ENCODE measurements at regions not wholly inside any gene's neighbourhood (a gene's known extent, or its start where the extent isn't known, plus 50 kb on each side); places are given as distances from the start of the nearest gene placed in this dataset.

DNA sequence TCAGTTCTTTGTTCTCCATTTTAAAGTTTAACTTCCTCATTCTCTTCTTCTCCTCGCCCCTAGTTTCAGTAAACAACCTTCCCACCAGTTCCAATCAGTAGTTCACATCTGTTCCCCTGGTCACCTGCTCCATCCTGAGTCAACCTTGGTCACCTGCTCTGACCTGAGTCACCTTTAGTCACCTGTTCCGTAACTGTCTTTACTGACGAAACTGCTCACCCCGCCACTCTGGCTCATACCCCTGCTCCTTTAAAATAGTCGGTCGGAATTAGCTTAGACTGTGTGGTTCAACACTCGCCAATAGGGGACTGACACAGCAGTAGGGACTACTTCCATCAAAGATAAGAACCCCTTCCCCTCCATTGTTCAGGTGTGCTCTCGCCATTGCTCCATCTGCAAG lies 76.3 kb upstream of the GPBP1 start:
- H3K27ac ChIP-seq = no peak overlapping the region
- no peak overlapping the region for H3K4me3 ChIP-seq
- H3K4me2 ChIP-seq = no peak overlapping the region
- no peaks in the 10 kb centered on the region for H3K27me3 ChIP-seq
- no peaks in the 10 kb centered on the region for H3K36me3 ChIP-seq
- peaks cover 25% of the 10 kb centered on the region for H3K9me3 ChIP-seq
- H4K20me1 ChIP-seq = no peaks in the 10 kb centered on the region
- H3K9ac ChIP-seq = no peak overlapping the region
- no peak for TF ChIP-seq Cebpa-rat (IDR thresholded peaks at IDR 0.05)
- no peaks in the 10 kb centered on the region for H3K4me1 ChIP-seq

DNA sequence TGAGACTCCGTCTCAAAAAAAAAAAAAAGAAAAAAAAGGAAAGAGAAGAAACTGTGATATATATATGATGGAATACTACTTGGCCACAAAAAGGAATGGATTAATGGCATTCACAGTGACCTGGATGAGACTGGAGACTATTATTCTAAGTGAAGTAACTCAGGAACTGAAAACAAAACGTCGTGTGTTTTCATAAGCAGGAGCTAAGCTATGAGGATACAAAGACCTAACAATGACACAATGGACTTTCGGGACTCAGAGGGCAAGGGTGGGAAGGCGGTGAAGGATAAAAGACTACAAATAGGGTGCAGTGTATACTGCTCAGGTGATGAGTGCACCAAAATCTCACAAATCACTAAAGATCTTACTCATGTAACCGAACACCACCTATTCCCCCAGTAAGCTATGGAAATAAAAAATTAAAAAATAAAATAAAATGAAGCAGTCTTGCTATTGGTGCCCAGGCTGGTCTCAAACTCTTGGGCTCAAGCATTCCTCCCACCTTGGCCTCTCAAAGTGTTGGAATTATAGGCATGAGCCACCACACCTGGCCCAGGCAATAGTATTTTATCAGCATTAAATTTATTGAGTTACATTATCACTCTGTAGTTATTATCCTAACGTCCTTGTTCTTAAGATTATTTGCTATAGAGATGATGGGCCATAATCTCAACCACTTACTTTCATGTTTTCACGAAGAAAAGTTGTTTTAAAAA lies 71.5 kb upstream of the GPBP1 start:
- no peaks in the 10 kb centered on the region for H3K4me1 ChIP-seq
- no peak for TF ChIP-seq Cebpa-rat (IDR thresholded peaks at IDR 0.05)
- no peaks in the 10 kb centered on the region for H3K36me3 ChIP-seq
- no peaks in the 10 kb centered on the region for H3K27me3 ChIP-seq
- H3K4me2 ChIP-seq = no peak overlapping the region
- no peak overlapping the region for H3K9ac ChIP-seq
- no peaks in the 10 kb centered on the region for H4K20me1 ChIP-seq
- no peak overlapping the region for H3K27ac ChIP-seq
- H3K4me3 ChIP-seq = no peak overlapping the region
- peaks cover 14% of the 10 kb centered on the region for H3K9me3 ChIP-seq

- Histone ChIP-seq H4K20me1 (no peaks in the 10 kb centered on the region), H3K27ac (no peak overlapping the region), H3K36me3 (no peaks in the 10 kb centered on the region), H3K4me3 (no peak overlapping the region), H3K9me3 (peaks cover 8% of the 10 kb centered on the region), H3K4me1 (no peaks in the 10 kb centered on the region), H3K27me3 (no peaks in the 10 kb centered on the region), H3K9ac (no peak overlapping the region), H3K4me2 (no peak overlapping the region)
- TF ChIP-seq Cebpa-rat (IDR thresholded peaks at IDR 0.05) = no peak
Measured at GRCh38 chr5:57102905-57103255, 71.0 kb upstream of the GPBP1 start.

DNA sequence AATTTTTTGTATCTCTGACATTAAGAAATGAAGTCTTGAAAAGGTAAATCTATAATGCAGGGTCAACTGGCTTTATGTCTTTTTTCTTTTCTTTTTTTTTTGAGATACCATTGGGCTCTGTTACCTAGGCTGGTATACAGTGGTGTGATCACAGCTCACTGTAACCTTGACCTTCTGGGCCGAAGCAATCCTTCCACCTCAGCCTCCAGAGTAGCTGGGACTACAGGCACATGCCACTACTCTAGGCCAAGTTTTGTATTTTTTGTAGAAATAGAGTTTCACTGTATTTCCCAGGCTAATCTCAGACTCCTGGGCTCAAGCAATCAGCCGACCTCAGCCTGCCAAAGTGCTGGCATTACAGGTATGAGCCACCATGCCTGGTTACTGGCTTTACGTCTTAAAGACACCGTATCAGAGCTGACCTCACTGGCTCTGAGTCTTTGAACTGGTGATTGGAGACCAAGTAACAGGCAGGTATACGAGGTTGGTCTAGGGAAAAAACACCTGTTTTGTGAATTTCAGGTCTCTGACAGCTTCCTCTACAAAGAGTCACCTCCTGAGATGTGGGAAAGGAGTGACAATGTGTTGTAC lies 70.4 kb upstream of the GPBP1 start:
- H3K9me3 ChIP-seq = peaks cover 3% of the 10 kb centered on the region; the same call in 1 of the 2 replicates
- H3K4me2 ChIP-seq = no peak overlapping the region
- H3K9ac ChIP-seq = no peak overlapping the region
- no peaks in the 10 kb centered on the region for H3K36me3 ChIP-seq
- no peak for TF ChIP-seq Cebpa-rat (IDR thresholded peaks at IDR 0.05)
- no peak overlapping the region for H3K4me3 ChIP-seq
- H4K20me1 ChIP-seq = no peaks in the 10 kb centered on the region
- no peaks in the 10 kb centered on the region for H3K4me1 ChIP-seq
- no peak overlapping the region for H3K27ac ChIP-seq
- H3K27me3 ChIP-seq = no peaks in the 10 kb centered on the region

- no peaks in the 10 kb centered on the region for H4K20me1 ChIP-seq
- no peak overlapping the region for H3K4me2 ChIP-seq
- no peaks in the 10 kb centered on the region for H3K36me3 ChIP-seq
- no peak overlapping the region for H3K4me3 ChIP-seq
- no peak overlapping the region for H3K9ac ChIP-seq
- no peaks in the 10 kb centered on the region for H3K27me3 ChIP-seq
- no peaks in the 10 kb centered on the region for H3K4me1 ChIP-seq
- no peaks in the 10 kb centered on the region for H3K9me3 ChIP-seq
- no peak for TF ChIP-seq Cebpa-rat (IDR thresholded peaks at IDR 0.05)
- H3K27ac ChIP-seq = no peak overlapping the region
Measured at GRCh38 chr5:57106661-57107060, 67.2 kb upstream of the GPBP1 start.

GRCh38 chr5:57111993-57112392 lies 61.9 kb upstream of the GPBP1 start:
- Histone ChIP-seq H3K27me3 (no peaks in the 10 kb centered on the region), H3K36me3 (no peaks in the 10 kb centered on the region), H3K4me3 (no peak overlapping the region), H4K20me1 (no peaks in the 10 kb centered on the region), H3K4me2 (no peak overlapping the region), H3K4me1 (no peaks in the 10 kb centered on the region), H3K9me3 (no peaks in the 10 kb centered on the region), H3K27ac (no peak overlapping the region), H3K9ac (no peak overlapping the region)
- no peak for TF ChIP-seq Cebpa-rat (IDR thresholded peaks at IDR 0.05)

GRCh38 chr5:57113481-57113880 lies 60.4 kb upstream of the GPBP1 start:
- Histone ChIP-seq H3K4me2 (no peak overlapping the region), H4K20me1 (no peaks in the 10 kb centered on the region), H3K27me3 (no peaks in the 10 kb centered on the region), H3K27ac (no peak overlapping the region), H3K9ac (no peak overlapping the region), H3K9me3 (no peaks in the 10 kb centered on the region), H3K4me3 (no peak overlapping the region), H3K4me1 (no peaks in the 10 kb centered on the region), H3K36me3 (no peaks in the 10 kb centered on the region)
- TF ChIP-seq Cebpa-rat (IDR thresholded peaks at IDR 0.05) = no peak

- no peak overlapping the region for H3K4me2 ChIP-seq
- no peaks in the 10 kb centered on the region for H4K20me1 ChIP-seq
- TF ChIP-seq Cebpa-rat (IDR thresholded peaks at IDR 0.05) = no peak
- H3K27ac ChIP-seq = no peak overlapping the region
- no peaks in the 10 kb centered on the region for H3K4me1 ChIP-seq
- no peaks in the 10 kb centered on the region for H3K27me3 ChIP-seq
- no peaks in the 10 kb centered on the region for H3K36me3 ChIP-seq
- H3K4me3 ChIP-seq = no peak overlapping the region
- H3K9ac ChIP-seq = no peak overlapping the region
- H3K9me3 ChIP-seq = no peaks in the 10 kb centered on the region; the same call in 1 of the 2 replicates
Measured at GRCh38 chr5:57117596-57117995, 56.3 kb upstream of the GPBP1 start.

GRCh38 chr5:57119031-57119430 lies 54.8 kb upstream of the GPBP1 start:
- no peak for TF ChIP-seq Cebpa-rat (IDR thresholded peaks at IDR 0.05)
- Histone ChIP-seq H3K27me3 (no peaks in the 10 kb centered on the region), H3K4me2 (no peak overlapping the region), H4K20me1 (no peaks in the 10 kb centered on the region), H3K36me3 (no peaks in the 10 kb centered on the region), H3K27ac (no peak overlapping the region), H3K4me1 (no peaks in the 10 kb centered on the region), H3K9me3 (peaks cover 13% of the 10 kb centered on the region), H3K9ac (no peak overlapping the region), H3K4me3 (no peak overlapping the region)

- Histone ChIP-seq H3K36me3 (no peaks in the 10 kb centered on the region), H4K20me1 (no peaks in the 10 kb centered on the region), H3K27me3 (no peaks in the 10 kb centered on the region), H3K9me3 (peaks cover 16% of the 10 kb centered on the region), H3K27ac (no peak overlapping the region), H3K4me3 (no peak overlapping the region), H3K4me2 (no peak overlapping the region), H3K9ac (no peak overlapping the region), H3K4me1 (no peaks in the 10 kb centered on the region)
- TF ChIP-seq Cebpa-rat (IDR thresholded peaks at IDR 0.05) = no peak
Measured at GRCh38 chr5:57124014-57124413, 49.8 kb upstream of the GPBP1 start.
